ENCODE measurements at regions not wholly inside any gene's neighbourhood (a gene's known extent, or its start where the extent isn't known, plus 50 kb on each side); places are given as distances from the start of the nearest gene placed in this dataset.

DNA sequence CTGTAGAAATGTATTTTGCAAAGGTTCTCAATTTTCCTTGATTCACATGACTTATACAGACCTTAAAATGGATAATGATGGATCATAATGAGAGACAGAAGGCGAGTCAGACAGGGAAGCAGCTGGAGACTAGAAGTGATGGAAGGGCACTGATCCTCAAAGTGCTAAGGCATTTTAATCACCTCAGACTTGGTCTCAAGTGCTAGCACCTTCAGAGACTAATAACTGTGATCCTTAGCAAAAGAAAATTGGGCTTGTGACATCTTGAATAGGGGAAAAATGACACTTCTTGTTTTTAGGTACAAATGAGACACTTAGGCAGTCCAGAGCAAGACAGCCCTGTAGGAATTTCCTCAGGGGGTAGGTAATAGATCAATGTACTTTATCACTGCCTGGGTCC is 1011.7 kb downstream of the SQOR start:
- no peak for DNase-seq (ENCODE audit: low spot score)

DNA sequence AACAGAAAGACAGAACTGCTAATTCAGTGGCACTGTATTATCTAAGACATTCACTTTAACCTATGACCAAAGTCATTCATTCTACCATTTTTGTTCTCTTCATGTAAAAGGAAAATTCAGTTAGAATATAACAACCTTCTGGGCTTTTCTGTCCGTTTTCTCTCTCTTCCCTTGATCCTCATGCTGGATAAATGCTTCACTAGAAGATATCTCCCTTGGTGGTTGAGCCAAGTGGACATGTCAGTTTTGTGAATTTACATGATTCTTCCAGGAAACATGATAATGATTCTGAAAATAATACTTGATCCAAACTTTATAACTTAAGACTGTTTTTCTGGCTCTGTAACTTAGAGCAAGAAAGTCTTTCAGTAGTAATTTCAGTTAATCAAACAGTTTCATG is 1012.2 kb downstream of the SQOR start:
- DNase-seq (ENCODE audit: low spot score): no peak

DNA sequence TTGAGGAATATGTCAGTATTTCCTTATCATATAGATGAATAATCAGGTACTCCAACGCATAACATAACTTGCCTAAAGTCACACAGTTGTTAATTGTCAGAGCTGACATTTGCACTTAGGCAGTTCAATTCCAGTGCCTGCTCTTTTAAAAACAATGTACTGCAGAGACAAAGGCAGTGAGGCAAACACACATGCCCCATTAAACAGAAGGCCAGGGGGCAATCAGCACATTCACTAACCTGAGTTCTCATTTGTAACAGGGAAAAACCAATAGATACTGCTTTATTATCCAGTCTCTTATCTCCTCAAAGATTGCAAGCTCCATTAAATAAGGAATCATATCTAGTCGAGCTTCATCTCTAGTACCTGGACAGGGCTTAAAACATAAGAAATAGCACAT is 1017.4 kb downstream of the SQOR start:
- no peak for DNase-seq (ENCODE audit: low spot score)

DNA sequence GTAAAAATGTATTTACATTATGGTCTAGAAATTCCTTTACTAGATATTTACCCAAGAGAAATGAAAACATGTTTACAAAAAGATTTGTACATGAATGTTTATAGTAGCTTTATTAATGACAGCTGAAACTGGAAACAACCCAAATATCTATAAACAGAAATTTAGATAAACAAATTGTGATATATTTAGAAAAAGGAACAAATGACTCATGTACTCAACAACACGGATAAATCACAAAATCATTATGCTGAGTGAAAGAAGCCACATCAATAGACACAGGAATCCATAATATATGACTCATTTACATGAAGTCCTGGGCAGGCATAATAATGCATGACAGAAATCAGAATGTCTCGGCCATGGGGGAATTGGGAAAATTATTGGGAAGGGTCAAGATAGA is 1020.2 kb downstream of the SQOR start:
- DNase-seq (ENCODE audit: low spot score): no peak

DNA sequence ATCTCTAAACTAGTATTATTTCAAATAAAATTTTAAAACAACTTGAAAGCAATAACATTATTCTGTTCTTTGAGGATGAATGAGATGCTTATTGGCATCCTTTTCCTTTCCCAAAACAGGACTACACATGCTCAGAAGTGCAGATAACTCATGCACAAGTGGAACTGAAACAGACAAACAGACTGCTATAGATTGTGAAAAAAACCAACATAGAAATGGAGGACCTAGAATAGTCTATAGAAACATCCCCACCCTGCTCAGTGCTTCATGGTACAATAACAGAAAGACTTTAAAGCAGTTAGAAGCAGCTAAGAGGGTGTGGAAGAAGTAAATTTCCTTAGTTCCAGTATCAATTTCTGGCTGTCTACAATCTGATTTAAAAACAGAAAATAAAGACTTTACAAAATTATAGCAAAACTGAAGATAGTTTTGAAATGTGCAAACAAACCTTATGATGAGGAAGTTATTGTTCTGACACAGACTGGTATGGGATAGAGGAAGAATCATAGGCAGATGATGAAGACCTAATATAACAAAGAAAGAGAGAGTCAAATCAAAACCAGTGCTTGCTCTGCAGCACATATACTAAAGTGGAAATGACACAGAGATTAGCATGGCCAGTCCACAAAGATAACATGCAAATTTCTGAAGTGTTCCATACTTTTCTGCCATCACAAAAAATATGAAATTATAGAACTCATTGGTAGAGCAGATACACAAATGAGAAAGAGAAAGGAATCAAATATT is 1025.4 kb downstream of the SQOR start:
- DNase-seq (ENCODE audit: low spot score): no peak

GRCh38 chr15:46670258-46670657 is 1035.4 kb downstream of the SQOR start:
- no peak for DNase-seq (ENCODE audit: low spot score)

GRCh38 chr15:46671336-46671735 is 1036.5 kb downstream of the SQOR start:
- DNase-seq (ENCODE audit: low spot score): no peak

DNA sequence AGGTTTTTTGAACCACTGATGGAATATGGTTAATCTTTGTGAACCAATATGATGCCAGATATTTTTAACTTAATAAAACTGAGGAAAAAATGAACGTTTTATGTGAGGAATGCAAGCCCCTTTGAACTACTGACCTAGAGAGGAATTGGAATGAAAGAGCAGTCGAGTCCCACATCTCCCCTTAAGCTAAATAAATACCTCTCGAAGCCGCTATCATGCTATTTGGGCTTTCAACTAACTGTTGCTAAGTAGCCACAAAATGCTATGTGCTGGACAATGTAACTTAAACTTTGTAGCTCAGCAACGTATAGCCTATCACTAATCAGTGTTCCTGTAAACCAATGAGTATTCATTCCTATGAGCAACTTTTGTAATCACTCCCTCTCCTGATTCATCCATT is 1037.2 kb downstream of the SQOR start:
- no peak for DNase-seq (ENCODE audit: low spot score)

GRCh38 chr15:46676233-46677206 is 1040.8 kb upstream of the SEMA6D start:
- DNase-seq (ENCODE audit: low spot score): no peak

DNA sequence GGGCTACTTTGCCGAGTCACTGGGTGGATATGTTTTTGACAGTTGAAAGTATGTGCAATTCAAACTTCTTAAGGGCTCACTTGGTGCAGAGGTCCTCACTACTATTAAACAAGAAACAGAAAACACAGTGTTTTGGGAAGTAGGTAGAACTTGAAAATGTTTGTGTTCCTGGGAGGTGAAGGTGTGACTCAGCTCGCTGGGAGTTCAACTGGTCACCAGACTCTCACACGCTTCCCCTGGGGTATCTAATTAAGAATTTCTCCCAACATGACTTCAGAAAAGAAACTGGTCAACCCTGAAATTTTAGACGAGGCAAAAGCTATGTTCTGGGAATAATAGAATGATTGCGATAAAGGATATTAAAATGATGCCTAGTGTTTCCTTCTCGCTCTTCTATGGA is 1039.8 kb upstream of the SEMA6D start:
- no peak for DNase-seq (ENCODE audit: low spot score)

DNA sequence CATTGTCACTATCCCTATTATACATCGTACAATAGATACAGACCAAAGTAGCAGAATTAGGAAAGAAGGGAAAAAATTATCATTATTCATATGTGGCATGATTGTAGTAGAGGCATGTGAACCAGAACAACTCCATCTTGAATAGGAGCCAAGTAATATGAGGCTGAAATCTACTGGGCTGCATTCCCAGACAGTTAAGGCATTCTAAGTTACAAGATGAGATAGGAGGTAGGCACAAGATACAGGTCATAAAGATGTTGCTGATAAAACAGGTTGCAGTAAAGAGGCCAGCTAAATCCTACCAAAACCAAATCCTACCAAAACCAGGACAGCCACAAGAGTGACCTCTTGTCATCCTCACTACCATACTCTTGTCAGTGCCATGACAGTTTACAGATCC is 1035.4 kb upstream of the SEMA6D start:
- DNase-seq (ENCODE audit: low spot score): no peak

DNA sequence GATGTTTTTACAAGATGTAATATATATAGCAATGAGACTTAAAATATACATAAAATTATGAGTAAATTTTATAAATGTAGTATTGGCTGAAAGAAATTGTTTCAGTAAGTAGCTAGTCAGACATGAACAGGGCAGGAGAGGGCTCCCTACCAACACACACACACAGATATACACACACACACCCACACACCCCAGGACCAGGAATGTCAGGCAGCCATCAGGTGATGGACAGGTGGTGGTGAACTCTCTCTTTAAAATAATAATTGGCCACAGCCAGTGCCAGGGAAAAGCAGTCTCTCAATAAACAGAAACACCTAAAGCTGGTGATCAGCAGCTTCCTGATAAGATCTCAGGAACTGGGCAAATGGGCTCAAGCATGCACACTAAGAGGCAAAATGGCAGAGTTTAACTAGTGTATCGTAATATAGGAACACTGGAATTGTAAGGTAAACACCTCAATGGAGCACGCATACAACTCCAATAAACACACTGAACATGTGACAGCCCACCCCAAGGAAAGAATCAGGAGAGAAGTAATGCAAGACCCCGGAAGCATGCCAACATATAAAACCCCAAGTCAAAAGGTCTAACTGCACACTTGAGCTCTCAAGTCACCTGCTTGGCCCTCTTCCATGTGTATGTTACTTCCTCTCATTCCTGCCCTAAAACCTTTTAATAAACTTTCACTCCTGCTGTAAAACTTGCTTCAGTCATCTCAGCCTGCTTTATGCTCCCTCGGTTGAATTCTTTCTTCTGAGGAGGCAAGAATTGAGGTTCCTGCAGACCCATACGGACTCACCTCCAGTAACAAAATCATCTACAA is 1034.1 kb upstream of the SEMA6D start:
- no peak for DNase-seq (ENCODE audit: low spot score)

DNA sequence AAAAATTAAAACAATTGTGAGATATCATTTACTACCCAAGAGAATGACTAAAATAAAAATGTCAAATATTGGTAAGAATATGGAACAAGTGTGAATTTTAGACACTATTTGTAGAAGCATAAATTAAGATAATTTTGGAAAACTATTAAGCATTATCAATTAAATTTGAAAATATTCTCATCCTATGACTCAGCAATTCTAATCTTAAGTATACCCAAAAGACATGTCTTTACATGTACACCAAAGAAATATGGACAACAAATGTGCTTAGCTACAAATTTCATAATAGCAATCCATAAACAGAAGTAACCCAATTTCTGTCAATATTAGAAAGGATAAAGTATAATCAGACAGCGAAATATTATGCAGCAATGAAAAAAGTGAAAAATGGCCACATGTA is 1032.2 kb upstream of the SEMA6D start:
- no peak for DNase-seq (ENCODE audit: low spot score)

DNA sequence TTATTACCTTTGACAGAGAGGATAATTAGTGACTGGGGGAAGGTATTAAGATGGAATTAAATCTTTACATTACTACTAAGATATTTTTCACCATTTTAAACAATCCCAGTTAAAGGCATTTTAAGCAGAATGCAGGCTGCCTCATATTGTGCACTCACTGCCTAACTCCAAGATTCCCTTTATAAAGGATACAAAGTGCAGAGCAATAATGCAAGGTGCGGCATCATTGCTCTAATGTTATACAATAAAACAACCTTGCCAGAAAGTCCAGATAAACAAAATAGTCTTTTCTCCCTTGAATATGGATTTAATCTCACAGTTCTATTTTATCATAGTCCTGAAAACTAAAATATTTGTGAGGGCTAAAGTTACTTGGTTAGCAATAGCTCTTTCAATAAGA is 1031.6 kb upstream of the SEMA6D start:
- DNase-seq (ENCODE audit: low spot score): no peak

GRCh38 chr15:46696281-46696680 is 1021.0 kb upstream of the SEMA6D start:
- no peak for DNase-seq (ENCODE audit: low spot score)

GRCh38 chr15:46701346-46701745 is 1016.0 kb upstream of the SEMA6D start:
- DNase-seq (ENCODE audit: low spot score): no peak

DNA sequence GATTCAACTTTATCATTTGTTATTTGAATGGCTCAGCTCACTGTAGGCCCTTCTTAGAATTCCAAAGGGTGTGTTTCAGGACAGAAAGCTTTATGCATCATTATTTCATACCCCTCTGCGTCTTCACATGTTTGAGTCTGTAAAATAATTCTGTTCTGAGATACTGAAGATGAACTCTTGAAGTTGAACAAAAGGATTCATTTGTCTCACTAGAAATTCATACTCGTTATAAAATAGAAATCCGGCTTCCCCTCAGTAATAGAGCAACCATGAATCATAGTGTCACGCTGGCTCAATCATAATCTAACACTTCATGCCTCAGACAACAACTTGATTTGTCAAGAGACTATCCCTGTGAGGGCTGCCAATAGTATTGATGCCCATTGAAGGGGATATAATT is 1015.4 kb upstream of the SEMA6D start:
- DNase-seq (ENCODE audit: low spot score): no peak

GRCh38 chr15:46703020-46703861 is 1014.1 kb upstream of the SEMA6D start:
- no peak for DNase-seq (ENCODE audit: low spot score)

DNA sequence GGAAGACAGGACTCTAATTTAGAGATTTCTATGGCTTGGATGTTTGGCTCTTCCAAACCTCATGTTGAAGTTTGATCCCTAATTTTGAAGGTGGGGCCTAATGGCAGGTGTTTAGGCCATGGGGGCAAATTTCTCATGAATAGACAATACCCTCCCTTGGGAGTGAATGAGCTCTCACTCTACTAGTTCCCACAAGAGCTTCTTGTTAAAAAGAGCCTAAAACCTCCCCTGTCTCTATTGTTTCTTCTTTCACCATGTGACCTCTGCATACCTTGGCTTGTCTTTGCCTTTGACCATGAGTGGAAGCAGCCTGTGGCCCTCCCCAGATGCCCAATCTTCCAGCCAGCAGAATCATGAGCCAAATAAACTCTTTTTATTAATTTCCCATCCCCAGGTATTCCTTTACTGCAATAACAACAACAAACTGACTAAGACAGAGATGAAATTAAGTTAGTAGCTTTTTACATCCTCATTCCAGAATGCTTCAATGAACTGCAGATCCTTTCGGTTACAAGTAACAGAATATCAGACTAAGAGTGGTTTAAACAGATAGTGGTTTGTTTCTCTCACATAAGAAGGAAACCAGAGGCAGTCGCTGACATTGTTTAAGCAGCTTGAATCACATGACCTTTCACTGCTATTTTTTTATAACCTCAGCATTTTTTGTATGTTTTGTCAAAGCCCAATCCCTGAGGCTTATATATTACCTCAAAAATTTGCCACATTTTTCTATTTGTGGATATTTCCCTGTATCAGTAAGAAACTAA is 1013.3 kb upstream of the SEMA6D start:
- DNase-seq (ENCODE audit: low spot score): no peak

DNA sequence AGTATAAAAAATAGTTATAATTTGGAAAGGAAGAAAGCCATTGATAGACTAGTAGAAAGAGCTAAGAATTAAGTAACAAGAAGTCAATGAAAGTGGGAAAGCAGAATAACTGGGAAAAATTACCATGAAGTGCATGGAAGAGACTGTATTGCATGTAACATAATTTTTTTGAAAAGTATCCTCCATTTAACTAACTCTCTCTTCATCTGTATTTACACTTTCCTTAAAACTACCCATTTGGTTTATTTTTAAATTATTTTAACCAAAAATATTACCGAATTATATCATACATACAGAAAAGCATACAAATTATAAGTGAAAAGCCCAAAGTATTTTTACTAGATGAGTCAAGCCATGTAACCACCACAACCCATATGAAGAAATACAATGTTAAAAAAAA is 1009.9 kb upstream of the SEMA6D start:
- DNase-seq (ENCODE audit: low spot score): no peak

- no peak for DNase-seq (ENCODE audit: low spot score)
Observed at GRCh38 chr15:46708226-46708625, 1009.1 kb upstream of the SEMA6D start.
